ENCODE measurements at regions not wholly inside any gene's neighbourhood (a gene's known extent, or its start where the extent isn't known, plus 50 kb on each side); places are given as distances from the start of the nearest gene placed in this dataset.

GRCh38 chr1:201708085-201708512, 120.9 kb upstream of the IPO9 start:
- TF ChIP-seq, protein P1, sequence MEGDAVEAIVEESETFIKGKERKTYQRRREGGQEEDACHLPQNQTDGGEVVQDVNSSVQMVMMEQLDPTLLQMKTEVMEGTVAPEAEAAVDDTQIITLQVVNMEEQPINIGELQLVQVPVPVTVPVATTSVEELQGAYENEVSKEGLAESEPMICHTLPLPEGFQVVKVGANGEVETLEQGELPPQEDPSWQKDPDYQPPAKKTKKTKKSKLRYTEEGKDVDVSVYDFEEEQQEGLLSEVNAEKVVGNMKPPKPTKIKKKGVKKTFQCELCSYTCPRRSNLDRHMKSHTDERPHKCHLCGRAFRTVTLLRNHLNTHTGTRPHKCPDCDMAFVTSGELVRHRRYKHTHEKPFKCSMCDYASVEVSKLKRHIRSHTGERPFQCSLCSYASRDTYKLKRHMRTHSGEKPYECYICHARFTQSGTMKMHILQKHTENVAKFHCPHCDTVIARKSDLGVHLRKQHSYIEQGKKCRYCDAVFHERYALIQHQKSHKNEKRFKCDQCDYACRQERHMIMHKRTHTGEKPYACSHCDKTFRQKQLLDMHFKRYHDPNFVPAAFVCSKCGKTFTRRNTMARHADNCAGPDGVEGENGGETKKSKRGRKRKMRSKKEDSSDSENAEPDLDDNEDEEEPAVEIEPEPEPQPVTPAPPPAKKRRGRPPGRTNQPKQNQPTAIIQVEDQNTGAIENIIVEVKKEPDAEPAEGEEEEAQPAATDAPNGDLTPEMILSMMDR (IDR thresholded peaks at IDR 0.05): no peak
- no peak overlapping the region for H3K4me3 ChIP-seq
- no peak for DNase-seq
- H3K9me3 ChIP-seq: no peaks in the 10 kb centered on the region
- no peak overlapping the region for H3K27ac ChIP-seq
- H3K36me3 ChIP-seq: no peaks in the 10 kb centered on the region
- no peaks in the 10 kb centered on the region for H3K27me3 ChIP-seq
- ATAC-seq: no peak
- intact Hi-C loops (cut with DNase I): loop anchor here (2.0 to 10.0 kb wide), 2 partner anchors 85 to 87 kb away; no protein-coding TSS in a partner anchor
- H3K4me1 ChIP-seq: peaks cover 20 to 33% of the 10 kb centered on the region in 2 donors

DNA sequence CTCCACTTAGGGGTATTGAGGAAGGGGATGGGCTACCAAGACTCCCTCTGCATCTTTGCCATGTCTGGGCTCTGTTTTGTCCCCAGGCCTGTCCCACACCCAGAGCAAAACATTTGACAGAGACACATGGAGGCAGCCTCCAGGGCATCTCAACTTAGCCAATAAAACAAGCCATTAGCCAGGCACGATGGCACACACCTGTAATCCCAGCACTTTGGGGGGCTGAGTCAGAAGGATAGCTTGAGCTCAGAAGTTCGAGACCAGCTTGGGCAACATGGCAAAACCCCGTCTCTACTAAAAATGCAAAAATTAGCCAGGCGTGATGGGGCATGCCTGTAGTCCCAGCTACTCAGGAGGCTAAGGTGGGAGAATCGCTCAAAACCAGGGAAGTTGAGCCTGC, 120.3 kb upstream of the IPO9 start:
- no peaks in the 10 kb centered on the region for H3K36me3 ChIP-seq
- no peak for DNase-seq
- intact Hi-C loops (cut with DNase I): loop anchor here (2.0 to 10.0 kb wide), 2 partner anchors 84 to 86 kb away; no protein-coding TSS in a partner anchor
- ATAC-seq: no peak
- TF ChIP-seq, protein P1 (IDR thresholded peaks at IDR 0.05): no peak
- no peak overlapping the region for H3K4me3 ChIP-seq
- H3K9me3 ChIP-seq: no peaks in the 10 kb centered on the region
- H3K27me3 ChIP-seq: no peaks in the 10 kb centered on the region
- H3K4me1 ChIP-seq: peaks cover 24 to 39% of the 10 kb centered on the region in 2 donors
- H3K27ac ChIP-seq: no peak overlapping the region

GRCh38 chr1:201709564-201710295, 119.2 kb upstream of the IPO9 start:
- ATAC-seq (peak; percentile 77), DNase-seq (peak in 3 of 4 donors; percentile 66 to 90 (median 71))
- intact Hi-C loops (cut with DNase I): loop anchor here (2.0 to 10.0 kb wide), 2 partner anchors 83 to 85 kb away; no protein-coding TSS in a partner anchor
- Histone ChIP-seq H3K27me3 (no peaks in the 10 kb centered on the region), H3K4me1 (peaks cover 29 to 49% of the 10 kb centered on the region in 2 donors), H3K36me3 (no peaks in the 10 kb centered on the region), H3K4me3 (no peak overlapping the region), H3K9me3 (no peaks in the 10 kb centered on the region), H3K27ac (no peak overlapping the region)
- TF ChIP-seq, protein P1 (IDR thresholded peaks at IDR 0.05): peak; percentile 89 to 95

GRCh38 chr1:201710632-201711597, 118.0 kb upstream of the IPO9 start:
- Histone ChIP-seq H3K9me3 (no peaks in the 10 kb centered on the region), H3K4me1 (peaks cover 38 to 61% of the 10 kb centered on the region in 2 donors), H3K27me3 (no peaks in the 10 kb centered on the region), H3K4me3 (no peak overlapping the region), H3K27ac (peak overlapping the region; percentile 16 to 92), H3K36me3 (no peaks in the 10 kb centered on the region)
- intact Hi-C loops (cut with DNase I): no loop called here
- no peak for ATAC-seq
- DNase-seq: no peak
- TF ChIP-seq, protein P1 (IDR thresholded peaks at IDR 0.05): no peak

All from left lung (tissue), 4 donors.